GM18907 (cell line): ENCODE measurements at regions not wholly inside any gene's neighbourhood (a gene's known extent, or its start where the extent isn't known, plus 50 kb on each side); places are given as distances from the start of the nearest gene placed in this dataset.
"Not testable (repeated sequence)": the region's sequence is repeated elsewhere in the genome, so short reads cannot be mapped to it uniquely, and the experiment has no call there.

Experiments used
- ATAC-seq: cut with Tn5 transposase; IDR thresholded peaks from one replicate; pipeline ENCODE4 v1.9.1; 2021; ENCODE audit warnings: mild to moderate bottlenecking, moderate library complexity; ENCODE audit not compliant: unreplicated experiment

DNA sequence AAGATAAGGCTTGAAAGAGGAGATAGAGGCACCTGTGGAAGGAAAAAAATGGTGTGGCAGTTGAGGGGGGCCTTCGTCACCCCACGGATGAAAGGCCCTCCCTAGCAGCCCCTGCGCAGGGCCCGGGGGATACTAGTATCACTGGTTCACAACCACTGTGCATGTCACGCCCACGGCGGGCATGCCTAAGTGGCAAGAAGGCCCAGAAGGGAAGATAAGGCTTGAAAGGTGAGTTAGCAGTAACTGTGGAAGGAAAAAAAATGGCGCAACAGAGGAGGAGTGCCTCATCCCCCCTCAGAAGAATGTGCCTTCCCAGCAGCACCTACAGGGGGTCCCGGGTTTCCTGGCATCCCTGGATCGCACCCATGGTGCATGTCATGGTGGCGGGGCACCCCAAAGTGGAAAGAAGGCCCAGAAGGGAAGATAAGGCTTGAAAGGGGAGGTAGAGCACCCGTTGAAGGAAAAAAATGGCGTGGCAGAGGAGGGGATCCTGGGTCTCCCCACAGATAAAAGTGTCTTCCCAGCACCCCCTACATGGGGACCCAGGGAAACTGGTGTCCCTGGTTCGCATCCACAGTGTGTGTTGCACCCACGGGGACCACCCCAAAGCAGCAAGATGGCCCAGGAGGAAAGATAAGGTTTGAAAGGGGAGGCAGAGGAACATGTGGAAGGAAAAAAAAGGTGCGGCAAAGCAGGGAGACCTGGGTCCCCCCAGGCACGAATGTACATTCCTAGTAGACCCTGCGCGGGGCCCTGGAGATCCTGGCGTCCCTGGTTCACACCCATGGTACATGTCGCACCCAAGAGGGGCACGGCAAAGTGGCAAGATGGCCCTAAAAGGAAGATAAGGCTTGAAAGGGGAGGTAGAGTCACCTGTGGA lies 279.2 kb downstream of the ALG10 start:
- ATAC-seq: no peak

DNA sequence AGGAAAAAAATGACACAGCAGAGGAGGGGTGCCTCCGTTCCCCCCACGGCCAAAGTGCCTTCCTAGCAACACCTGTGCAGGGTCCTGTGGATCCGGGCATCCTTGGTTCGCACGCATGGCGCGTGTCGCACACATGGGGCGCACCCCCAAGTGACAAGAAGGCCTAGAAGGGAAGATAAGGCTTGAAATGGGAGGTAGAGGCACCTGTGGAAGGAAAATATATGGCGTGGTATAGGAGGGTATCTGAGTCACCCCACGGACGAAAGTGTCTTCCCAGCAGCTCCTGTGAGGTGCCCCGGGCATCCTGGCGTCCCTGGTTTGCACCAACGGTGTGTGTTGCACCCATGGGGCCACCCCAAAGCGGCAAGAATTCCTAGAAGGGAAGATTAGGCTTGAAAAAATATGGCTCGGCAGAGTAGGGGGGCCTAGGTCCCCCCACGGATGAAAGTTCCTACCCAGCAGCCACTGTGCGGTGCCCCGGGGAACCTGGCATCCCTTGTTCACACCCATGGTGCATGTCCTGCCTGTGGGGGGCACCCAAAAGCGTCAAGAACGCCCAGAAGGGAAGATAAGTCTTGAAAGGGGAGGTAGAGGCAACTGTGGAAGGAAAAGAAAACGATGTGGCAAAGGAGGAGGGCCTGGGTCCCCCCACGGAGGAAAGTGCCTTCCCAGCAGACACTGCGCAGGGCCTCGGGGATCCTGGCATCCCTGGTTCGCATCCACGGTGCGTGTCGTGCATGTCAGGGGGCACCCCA lies 280.0 kb downstream of the ALG10 start:
- no peak for ATAC-seq

DNA sequence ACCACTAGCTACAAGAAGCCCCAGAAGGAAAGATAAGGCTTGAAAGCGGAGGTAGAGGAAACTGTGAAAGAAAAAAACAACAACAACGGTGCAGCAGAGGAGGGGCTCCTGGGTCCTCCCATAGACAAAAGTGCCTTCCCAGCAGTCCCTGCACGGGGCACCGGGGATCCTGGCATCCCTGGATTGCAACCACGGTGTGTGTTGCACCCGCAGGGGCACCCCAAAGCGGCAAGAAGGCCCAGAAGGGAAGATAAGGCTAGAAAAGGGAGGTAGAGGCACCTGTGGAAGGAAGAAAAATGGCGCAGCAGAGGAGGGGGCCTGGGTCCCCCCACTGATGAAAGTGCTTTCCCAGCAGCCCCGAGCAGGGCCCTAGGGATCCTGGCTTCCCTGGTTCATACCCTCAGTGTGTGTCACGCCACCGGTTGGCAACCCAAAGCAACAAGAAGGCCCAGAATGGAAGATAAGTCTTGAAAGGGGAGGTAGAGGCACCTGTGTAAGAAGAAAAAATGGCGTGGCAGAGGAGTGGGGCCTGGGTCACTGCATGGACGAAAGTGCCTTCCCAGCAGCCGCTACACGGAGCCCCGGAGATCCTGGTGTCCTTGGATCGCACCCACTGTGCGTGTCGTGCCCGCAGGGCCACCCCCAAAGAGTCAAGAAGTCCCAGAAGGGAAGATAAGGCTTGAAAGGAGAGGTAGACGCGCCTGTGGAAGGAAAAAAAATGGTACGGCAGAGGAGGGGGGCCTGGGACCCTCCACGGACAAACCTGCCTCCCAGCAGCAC lies 281.0 kb downstream of the ALG10 start:
- ATAC-seq: no peak

DNA sequence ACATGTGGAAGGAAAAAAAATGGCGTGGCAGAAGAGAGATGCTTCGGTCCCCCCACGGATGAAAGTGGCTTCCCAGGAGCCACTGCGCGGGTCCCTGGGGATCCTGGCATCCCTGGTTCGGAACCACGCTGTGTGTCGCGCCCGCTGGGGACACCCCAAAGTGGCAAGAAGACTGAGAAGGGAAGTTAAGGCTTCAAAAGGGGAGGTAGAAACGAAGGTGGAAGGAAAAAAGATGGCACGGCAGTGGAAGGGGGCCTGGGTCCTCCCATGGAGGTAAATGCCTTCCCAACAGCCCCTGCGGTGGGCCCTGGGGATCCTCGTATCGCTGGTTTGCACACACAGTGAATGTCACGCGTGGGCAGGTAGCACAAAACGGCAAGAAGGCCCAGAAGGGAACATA lies 281.7 kb downstream of the ALG10 start:
- no peak for ATAC-seq

DNA sequence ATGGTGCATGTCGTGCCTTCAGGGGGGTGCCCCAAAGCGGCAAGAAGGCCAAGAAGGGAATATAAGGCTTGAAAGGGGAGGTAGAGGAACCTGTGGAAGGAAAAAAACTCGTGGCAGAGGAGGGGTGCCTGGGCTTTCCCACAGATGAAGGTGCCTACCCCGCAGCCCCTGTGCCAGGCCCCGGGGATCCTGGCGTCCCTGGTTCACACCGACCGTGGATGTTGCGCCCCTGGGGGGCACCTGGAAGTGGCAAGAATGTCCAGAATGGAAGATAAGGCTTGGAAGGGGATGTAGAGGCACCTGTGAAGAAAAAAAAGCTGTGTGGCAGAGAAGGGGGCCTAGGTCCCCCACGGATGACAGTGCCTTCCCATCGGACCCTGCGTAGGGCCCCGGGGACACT lies 282.2 kb downstream of the ALG10 start:
- ATAC-seq: no peak

DNA sequence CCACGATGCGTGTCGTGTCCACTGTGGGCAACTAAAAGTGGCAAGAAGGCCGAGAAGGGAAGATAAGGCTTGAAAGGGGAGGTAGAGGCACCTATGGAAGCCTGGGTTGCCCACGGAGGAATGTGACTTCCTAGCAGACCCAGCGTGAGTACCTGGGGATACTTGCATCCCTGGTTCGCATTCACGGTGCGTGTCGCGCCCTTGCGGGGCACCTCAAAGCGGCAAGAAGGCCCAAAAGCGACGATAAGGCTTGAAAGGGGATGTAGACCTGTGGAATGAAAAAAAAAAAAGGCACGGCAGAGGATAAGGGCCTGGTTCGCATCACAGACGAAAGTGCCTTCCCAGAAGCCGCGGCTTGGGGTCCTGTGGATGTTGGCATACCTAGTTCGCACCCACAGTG lies 282.9 kb downstream of the ALG10 start:
- ATAC-seq: no peak

DNA sequence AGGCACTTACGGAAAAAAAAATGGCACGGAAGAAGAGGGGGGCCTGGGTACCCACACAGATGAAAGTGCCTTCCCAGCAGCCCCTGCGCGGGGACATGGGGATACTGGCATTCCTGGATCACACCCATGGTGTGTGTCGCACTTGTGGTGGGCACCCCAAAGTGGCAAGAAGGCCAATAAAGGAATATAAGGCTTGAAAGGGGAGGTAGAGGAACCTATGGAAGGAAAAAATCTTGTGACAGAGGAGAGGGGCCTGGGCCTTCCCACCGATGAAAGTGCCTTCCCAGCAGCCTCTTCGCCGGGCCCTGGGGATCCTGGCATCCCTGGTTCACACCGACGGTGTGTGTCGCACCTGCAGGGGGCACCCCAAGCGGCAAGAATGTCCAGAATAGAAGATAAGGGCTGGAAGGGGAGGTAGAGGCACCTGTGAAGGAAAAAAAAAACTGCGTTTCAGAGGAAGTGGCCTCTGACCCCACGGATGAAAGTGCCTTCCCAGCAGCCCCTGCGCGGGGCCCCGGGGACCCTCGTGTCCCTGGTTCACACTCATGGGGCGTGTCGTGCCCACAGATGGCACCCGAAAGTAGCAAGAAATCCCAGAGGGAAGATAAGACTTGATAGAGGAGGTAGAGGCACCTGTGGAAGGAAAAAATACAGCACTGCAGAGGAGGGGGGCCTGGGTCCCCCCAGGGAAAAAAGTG lies 284.0 kb downstream of the ALG10 start:
- no peak for ATAC-seq

DNA sequence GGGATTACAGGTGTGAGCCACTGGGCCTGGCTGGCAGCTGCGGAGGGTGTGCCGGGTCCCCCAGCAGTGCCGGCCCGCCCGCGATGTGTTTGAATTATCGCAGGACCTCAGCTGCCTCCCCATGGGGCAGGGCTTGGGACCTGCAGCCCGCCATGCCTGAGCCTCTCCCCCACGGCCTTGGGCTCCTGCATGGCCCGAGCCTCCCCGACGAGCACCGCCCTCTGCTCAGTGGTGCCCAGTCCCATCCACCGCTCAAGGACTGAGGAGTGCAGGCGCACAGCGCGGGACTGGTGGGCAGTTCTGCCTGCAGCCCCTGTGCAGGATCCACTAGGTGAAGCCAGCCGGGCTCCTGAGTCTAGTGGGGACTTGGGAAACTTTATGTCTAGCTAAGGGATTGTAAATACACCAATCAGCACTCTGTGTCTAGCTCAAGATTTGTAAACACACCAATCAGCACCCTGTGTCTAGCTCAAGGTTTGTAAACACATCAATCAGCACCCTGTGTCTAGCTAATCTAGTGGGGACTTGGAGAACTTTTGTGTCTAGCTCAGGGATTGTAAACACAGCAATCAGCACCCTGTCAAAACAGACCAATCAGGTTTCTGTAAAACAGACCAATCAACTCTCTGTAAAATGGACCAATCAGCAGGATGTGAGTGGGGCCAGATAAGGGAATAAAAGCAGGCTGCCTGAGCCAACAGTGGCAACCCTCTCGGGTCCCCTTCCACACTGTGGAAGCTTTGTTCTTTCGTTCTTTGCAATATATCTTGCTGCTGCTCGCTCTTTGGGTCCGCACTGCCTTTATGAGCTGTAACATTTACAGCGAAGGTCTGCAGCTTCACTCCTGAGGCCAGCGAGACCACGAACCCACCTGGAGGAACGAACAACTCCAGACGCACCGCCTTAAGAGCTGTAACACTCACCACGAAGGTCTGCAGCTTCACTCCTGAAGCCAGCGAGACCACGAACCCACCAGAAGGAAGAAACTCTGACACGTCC lies 287.8 kb downstream of the ALG10 start:
- not testable (repeated sequence) for ATAC-seq

DNA sequence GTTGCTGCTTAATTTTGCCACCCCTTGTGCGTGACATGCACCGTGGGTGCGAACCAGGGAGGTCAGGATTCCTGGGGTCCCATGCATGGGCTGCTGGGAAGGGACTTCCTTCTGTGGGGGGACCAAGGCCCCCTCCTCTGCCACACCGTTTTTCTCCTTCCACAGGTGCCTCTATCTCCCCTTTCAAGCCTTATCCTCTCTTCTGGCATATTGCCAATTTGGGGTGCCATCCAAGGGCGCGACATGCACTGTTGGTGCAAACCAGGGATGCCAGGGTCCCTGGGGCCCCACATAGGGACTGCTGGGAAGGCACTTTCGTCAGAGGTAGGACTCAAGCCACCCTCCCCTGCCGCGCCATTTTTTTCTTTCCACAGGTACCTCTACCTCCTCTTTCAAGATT lies 289.0 kb downstream of the ALG10 start:
- no peak for ATAC-seq

DNA sequence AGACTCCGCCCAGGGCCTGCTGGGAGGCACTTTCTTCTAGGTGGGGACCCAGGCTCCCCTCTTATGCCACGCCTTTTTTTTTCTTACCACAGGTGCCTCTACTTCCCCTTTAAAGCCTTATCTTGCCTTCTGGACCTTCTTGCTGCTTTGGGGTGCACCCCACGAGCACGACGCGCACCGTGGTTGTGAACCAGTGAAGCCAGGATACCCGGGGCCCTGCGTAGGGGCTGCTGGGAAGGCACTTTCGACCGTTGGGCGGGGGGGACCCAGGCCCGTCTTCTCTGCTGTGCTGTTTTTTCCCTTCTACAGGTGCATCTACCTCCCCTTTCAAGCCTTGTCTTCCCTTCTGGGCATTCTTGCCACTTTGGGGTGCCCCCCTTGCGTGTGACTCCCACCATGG lies 305.4 kb downstream of the ALG10 start:
- no peak for ATAC-seq

DNA sequence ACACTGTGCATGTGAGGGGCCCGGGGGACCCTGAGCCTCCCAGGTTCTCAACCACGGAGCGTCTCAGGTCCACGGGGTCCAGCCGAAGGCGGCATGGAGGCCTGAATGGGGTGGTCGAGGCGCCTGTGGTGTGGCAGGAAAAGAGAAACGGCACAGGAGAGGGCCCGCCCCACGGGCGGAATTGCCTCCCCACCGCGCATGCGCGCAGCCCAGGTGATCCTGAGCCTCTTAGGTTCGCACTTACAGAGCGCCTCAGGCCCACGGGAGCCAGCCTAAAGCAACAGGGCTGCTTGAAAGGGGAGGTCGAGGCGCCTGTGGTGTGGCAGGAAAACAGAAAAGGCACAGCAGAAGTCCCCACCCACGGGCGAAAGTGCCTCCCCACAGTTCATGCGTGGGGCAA lies 311.0 kb downstream of the ALG10 start:
- no peak for ATAC-seq

DNA sequence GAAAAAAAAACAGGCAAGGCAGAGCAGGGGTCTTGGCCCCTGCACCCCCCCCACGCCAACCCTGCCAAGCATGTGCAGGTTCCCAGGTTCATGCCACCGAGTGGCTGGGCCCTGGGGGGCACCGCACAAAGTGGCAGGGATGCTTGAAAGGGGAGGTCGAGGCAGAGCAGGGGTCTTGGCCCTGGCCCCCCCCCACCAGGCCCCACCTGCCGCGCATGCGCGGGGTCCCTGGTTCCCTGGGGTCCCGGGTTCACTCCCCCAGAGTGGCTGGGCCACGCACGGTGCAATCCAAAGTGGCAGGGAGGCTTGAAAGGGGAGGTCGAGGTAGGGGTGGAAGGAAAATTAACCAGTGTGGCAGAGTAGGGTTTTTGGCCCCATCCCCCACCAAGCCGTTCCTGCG lies 312.2 kb downstream of the ALG10 start:
- no peak for ATAC-seq

DNA sequence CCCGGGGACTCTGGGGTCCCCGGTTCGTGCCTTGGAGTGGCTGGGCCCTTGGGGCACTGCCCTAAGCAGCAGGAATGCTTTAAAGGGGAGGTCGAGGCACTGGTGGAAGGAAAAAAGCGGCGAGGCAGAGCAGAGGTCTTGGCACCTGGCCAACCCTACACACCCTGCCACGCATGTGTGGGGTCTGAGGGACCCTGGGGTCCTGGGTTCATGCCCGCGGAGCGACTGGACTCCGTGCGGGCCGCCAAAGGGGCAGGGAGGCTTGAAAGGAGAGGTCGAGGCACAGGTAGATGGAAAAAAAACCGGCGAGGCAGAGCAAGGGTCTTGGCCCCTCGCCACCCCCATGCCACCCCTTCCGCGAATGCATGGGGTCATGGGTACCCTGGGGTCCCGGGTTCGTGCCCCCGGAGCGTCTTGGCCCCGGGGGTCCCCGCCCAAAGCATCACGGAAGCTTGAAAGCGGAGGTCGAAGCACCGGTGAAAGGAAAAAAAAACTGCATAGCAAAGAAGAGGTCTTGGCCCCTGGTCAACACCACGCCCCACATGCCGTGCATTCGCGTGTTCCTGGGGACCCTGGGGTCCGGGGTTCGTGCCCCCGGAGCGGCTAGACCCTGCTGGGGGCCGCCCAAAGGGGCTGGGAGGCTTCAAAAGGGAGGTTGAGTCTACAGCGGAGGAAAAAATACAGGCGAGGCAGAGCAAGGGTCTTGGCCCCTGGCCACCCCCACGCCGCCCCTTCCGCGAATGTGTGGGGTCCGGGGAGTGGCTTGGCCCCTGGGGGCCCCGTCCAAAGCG lies 312.9 kb downstream of the ALG10 start:
- no peak for ATAC-seq

DNA sequence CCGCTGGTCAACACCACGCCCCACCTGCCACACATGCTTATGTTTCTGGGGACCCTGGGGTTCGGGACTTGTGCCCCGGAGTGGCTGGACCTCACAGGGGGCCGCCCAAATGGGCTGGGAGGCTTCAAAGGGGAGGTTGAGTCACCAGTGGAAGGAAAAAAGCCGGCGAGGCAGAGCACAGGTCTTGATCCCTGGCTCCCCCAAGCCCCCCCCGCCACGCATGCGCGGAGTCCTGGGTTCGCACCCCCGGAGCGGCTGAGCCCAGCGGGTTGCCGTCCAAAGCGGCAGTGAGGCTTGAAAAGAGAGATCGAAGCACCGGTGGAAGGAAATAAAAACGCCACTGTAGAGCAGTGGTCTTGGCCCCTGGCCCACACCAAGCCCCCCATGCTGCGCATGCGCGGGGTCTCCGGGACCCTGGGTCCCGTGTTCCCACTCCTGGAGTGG lies 313.5 kb downstream of the ALG10 start:
- ATAC-seq: no peak

DNA sequence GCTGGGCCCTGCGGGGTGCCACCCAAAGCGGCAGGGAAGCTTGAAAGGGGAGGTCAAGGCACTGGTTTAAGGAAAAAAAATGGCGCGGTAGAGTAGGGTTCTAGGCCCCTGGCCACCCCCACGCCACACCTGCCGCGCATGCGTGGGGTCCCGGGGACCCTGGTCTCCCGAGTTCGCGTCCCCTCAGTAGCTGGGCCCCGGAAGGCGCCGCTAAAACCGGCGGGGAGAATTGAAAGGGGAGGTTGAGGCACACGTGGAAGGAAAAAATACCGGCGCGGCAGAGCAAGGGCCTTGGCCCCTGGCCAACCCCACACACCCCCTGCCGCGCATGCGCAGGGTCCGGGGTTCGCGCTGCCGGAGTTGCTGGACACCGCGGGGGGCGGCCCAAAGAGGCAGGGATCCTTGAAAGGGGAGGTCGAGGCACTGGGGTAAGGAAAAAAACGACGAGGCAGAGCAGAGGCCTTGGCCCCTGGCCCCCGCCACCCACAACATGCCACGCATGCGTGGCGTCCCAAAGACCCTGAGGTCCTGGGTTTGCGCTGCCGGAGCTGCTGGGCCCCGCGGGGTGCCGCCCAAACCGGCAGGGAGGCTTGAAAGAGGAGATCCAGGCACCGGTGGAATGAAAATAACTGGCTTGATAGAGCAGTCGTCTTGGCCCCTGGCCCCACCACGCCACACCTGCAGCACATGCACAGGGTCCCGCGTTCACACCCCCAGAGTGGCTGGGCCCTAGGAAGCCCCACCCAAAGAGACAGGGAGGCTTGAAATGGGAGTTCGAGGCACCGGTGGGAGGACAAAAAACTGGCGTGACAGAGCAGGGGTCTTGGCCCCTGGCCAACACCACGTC lies 314.5 kb downstream of the ALG10 start:
- no peak for ATAC-seq

DNA sequence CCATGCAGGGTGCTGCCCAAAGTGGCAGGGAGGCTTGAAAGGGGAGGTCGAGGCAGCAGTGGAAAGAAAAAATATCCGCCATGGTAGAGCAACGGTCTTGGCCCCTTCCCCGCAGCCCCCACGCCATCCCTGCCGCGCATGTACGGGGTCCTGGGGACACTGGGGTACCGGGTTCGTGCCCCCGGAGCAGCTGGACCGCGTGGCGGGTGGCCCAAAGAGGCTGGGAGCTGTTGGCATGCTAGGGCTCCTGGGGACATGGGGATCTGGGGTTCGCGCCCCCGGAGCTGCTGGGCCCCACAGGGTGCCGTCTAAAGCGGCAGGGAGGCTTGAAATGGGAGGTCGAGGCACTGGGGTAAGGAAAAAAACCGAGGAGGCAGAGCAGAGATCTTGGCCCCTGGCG lies 316.5 kb downstream of the ALG10 start:
- no peak for ATAC-seq

DNA sequence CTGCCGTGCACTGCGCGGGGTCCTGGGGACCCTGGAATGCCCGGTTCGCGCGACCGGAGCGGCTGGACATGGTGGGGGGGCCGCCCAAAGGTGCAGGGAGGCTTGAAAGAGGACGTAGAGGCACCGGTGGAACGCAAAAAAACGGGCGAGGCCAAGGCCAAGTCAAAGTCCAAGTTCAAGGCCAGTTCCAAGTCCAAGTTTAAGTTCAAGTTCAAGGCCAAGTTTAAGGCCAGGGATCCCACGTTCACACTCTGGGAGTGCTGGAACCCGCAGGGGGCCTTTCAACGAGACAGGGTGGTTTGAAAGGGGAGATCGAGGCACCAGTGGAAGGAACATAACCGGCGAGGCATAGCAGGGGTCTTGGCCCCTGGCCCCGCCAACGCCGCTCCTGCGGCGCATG lies 317.6 kb downstream of the ALG10 start:
- ATAC-seq: no peak
